Stimulated activated CD8-positive, alpha-beta memory T cell treated with anti-CD3 and anti-CD28 coated beads, Interleukin-2, amount 100 ng/mL, for 48 hours (primary cell): ENCODE measurements at regions not wholly inside any gene's neighbourhood (a gene's known extent, or its start where the extent isn't known, plus 50 kb on each side); places are given as distances from the start of the nearest gene placed in this dataset.

ENCODE experiments used
- DNase-seq, 2 donors: peaks; one replicate each; pipeline ENCODE4 v3.0.0-alpha.2; 2020; ENCODE audit warnings: low read depth in 2 of 2

GRCh38 chr3:135740211-135740610 lies 225.3 kb upstream of the PPP2R3A start:
- DNase-seq, result no peak

GRCh38 chr3:135740751-135741150 lies 224.8 kb upstream of the PPP2R3A start:
- DNase-seq, result no peak

- DNase-seq, result no peak
These were observed 213.5 kb upstream of the PPP2R3A start for GRCh38 chr3:135751991-135752390.

DNA sequence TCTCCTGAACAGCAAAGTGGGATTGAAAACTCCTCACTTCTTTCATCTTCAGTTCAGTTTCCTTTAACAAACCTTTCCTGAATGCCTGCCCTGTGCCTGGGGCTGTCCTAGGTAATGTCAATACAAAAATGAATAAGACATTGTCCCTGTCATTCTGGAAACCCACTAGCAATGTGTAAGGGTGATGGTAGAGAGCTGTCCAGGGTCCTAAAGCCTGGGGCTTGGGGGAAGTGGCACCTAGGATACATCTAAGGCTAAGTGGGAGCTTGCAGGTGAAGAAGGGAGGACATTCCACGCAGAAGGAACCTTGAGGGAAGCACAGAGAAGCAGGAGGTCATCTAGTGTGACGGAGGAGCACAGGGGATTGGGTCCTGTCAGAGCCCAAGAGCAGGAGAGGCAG lies 212.7 kb upstream of the PPP2R3A start:
- no peak for DNase-seq

DNA sequence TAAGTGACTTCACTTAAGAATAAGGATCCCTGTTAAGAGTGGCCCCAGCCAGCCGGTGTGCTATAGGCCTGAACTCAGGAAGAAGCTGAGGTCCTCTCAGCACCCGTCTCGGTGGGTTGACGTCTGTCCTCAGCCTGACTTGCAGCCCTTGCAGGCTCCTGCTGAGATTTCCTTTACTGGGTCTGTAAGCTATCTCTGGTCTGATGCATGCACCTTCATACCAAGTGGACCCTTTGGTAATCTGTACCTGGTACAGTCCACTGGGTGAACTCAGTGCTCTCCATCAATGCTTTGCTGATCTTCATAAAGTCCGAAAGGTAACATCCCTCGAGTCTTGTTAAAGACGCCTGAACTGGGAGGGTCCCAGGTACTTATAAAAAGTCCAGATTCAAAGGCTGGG lies 212.0 kb upstream of the PPP2R3A start:
- no peak for DNase-seq

- DNase-seq, result no peak
These were observed 210.0 kb upstream of the PPP2R3A start for GRCh38 chr3:135755330-135756105.

DNA sequence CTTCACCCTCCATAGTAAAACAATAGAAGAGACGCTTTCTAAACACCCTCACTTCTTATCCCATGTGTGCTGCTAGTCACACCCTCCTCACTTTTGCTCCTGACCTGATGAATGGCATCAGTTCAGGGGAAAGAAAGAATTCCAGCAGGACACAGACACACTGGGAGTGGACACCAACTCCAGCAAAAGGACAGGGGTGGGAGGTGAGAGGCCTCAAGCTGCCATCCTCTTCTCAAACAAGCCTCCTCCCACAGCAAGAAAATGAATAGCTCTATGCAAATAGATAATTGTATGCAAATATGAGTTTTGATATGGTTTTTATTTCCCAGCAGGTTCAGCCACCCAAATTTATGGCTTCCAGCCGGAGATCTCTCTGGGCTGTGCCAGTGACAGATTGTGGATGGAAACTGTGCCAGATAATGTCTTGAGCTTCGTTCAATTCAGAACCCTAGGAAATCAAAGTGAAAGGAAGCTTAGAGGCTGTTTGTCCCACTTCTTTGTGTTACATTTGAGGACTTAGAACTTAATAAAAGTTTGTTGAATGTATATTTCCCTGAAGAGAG lies 209.3 kb upstream of the PPP2R3A start:
- no peak for DNase-seq

DNA sequence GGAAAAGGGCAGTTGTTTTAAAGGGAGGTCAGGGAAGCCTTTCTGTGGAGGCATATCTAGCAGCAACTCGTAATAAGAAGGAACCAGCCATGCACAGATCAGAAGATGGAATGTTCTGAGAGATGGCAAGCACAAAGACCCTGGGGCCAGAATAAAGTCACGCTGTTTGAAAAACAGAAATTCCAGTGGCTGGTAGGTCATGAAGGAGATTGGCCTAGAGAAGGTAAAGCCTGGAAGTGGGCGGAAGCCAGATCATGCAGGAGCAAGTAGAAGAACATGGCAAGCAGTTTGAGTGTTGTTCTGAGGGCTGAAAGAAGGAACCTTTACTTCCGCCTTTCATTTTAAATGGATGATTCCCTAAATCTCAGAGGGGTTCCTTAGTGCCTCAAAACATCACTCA lies 208.1 kb upstream of the PPP2R3A start:
- DNase-seq, result no peak

- no peak for DNase-seq
These were observed 206.6 kb upstream of the PPP2R3A start for GRCh38 chr3:135758961-135759360.

- DNase-seq, result no peak
These were observed 205.9 kb upstream of the PPP2R3A start for GRCh38 chr3:135759651-135760050.

DNA sequence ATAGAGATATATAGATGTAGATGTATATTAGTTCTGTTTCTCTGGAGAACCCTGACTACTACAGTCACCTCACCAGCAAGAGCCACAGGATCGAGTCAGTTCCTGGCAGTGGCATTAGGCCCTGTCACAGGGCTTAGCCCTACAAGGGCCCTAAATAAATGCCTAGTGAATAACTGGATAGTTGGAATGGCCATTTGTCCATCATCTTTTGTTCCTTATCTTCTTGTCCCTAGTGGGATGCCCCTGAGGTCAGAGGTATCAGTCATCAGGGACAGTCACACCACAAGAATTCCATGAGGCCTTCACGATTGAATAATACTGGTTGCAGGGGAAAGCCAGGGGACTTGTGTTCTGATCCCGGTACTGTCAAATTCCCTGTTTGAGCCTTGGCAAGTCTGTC lies 204.9 kb upstream of the PPP2R3A start:
- no peak for DNase-seq

- DNase-seq, result no peak
These were observed 203.2 kb upstream of the PPP2R3A start for GRCh38 chr3:135762188-135762856.

- DNase-seq, result no peak
These were observed 199.4 kb upstream of the PPP2R3A start for GRCh38 chr3:135766115-135766514.

GRCh38 chr3:135771760-135772159 lies 193.8 kb upstream of the PPP2R3A start:
- no peak for DNase-seq

DNA sequence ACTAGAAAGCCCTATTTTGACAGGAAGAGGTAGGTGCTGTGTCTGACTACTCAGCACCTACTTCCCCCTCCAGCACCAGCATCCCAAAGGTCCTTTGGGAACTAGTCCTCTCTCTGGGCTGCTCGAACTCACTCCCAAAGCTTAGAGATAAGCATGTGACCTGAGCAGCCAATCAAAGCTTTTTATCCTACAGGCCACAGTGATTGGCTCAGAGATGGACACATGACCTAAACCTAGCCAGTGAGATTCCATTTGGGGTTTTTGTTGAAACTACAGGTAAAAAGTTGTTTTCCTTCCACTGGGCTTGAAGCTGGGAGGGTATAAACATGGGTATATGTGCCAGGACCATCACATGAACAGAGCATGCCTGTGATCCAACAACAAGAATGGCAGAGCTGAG lies 186.5 kb upstream of the PPP2R3A start:
- DNase-seq, result no peak

GRCh38 chr3:135779590-135780235 lies 185.8 kb upstream of the PPP2R3A start:
- DNase-seq, result no peak

- DNase-seq, result no peak
These were observed 184.3 kb upstream of the PPP2R3A start for GRCh38 chr3:135781026-135781815.

DNA sequence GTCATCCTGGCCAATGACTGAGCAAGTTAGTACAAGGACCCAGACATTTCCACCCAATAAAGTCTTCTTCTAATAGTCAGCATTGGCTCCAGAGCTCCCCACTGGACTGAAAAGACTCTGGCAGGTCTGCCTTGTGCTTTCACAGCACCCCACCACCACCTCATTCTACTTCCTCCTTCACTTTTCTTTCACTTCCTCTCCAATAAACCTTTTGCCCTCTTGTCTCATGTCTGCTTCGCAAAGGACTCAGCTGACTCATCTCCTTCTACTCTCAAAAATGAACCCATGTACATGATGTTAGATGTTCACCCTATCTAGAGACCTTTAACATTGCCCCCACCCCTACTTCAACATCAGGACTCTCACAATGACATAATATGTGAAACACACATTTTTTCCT lies 181.0 kb upstream of the PPP2R3A start:
- no peak for DNase-seq

DNA sequence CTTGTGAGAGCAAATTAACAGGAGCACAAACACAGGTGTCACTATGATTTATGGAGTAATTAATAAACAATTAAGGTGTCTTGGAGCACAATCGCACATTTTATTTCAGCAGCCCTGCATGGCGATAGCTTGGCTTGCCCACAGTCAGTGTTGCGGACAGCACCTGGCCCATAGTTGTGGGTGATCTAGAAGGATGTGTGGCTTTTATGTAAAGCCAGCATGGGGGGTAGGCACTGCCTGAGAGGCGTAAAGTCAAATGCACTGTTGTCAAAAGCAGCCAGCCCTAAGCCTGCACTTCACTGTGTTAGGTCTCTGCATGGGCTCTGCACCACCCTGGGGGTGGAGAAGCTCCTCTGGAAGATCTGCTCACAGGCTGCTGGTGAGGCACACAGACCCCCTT lies 177.4 kb upstream of the PPP2R3A start:
- no peak for DNase-seq

DNA sequence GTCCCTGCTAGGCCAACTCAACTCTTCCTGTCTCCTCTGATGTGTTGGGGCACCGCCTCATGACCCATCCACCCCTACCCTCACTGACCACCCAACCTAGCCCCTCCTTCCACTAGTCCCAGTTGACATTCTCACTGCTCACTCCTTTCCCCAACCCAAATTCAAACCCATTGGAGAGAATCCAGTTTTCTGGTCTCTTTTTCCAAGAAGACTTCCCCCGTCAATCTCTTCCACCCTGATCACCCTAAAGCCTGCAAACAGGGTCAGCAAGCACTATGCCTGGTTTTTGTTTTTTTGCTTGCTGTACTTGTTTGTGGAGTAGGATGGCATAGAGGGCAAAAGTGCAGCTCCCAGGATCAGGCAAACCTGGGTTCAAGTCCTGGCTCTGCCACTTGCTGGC lies 176.6 kb upstream of the PPP2R3A start:
- DNase-seq, result no peak

GRCh38 chr3:135792174-135792573 lies 173.4 kb upstream of the PPP2R3A start:
- DNase-seq, result no peak
